Esophagus mucosa (tissue), 1 donor: ENCODE measurements at regions not wholly inside any gene's neighbourhood (a gene's known extent, or its start where the extent isn't known, plus 50 kb on each side); places are given as distances from the start of the nearest gene placed in this dataset.
A peak's percentile ranks its signal among the peaks of the same experiment; 100 is the strongest.
"Not testable (repeated sequence)": the region's sequence is repeated elsewhere in the genome, so short reads cannot be mapped to it uniquely, and the experiment has no call there.

Source experiments
- ATAC-seq: fragments of 200-7000 bp; cut with Tn5 transposase; one replicate; pipeline ENCODE4 v1.9.1; 2020
- donor health status: DM: yes; HTN: yes; CAD: no.

GRCh38 chr16:80006241-80007215 is 406.0 kb upstream of the MAF start:
- peak; percentile 75 for ATAC-seq

- ATAC-seq: no peak
Measured at GRCh38 chr16:80004113-80004512, 403.6 kb upstream of the MAF start.

GRCh38 chr16:80002261-80002660 is 401.7 kb upstream of the MAF start:
- no peak for ATAC-seq

- no peak for ATAC-seq
Measured at GRCh38 chr16:79998143-79998542, 397.6 kb upstream of the MAF start.

- ATAC-seq: no peak
Measured at GRCh38 chr16:79997257-79997656, 396.7 kb upstream of the MAF start.

- ATAC-seq: no peak
Measured at GRCh38 chr16:79996321-79996720, 395.8 kb upstream of the MAF start.

- ATAC-seq: no peak
Measured at GRCh38 chr16:79995315-79995714, 394.8 kb upstream of the MAF start.

GRCh38 chr16:79994418-79994817 is 393.9 kb upstream of the MAF start:
- ATAC-seq: no peak

GRCh38 chr16:79993629-79994209 is 393.2 kb upstream of the MAF start:
- peak; percentile 46 for ATAC-seq

- peak; percentile 79 for ATAC-seq
Measured at GRCh38 chr16:79991969-79992368, 391.4 kb upstream of the MAF start.

GRCh38 chr16:79988721-79989220 is 388.2 kb upstream of the MAF start:
- ATAC-seq: no peak

GRCh38 chr16:79988089-79988488 is 387.6 kb upstream of the MAF start:
- no peak for ATAC-seq

- no peak for ATAC-seq
Measured at GRCh38 chr16:79986352-79986751, 385.8 kb upstream of the MAF start.

- ATAC-seq: no peak
Measured at GRCh38 chr16:79985606-79986005, 385.1 kb upstream of the MAF start.

- ATAC-seq: not testable (repeated sequence)
Measured at GRCh38 chr16:79984149-79984548, 383.6 kb upstream of the MAF start.

GRCh38 chr16:79982862-79983261 is 382.3 kb upstream of the MAF start:
- no peak for ATAC-seq

GRCh38 chr16:79982361-79982760 is 381.8 kb upstream of the MAF start:
- ATAC-seq: no peak

GRCh38 chr16:79981814-79982213 is 381.3 kb upstream of the MAF start:
- no peak for ATAC-seq

- ATAC-seq: no peak
Measured at GRCh38 chr16:79980650-79981521, 380.3 kb upstream of the MAF start.

GRCh38 chr16:79977940-79978836 is 377.7 kb upstream of the MAF start:
- ATAC-seq: no peak

GRCh38 chr16:79973320-79973719 is 372.8 kb upstream of the MAF start:
- no peak for ATAC-seq
